Kidney (tissue), 13 donors: ENCODE measurements at regions not wholly inside any gene's neighbourhood (a gene's known extent, or its start where the extent isn't known, plus 50 kb on each side); places are given as distances from the start of the nearest gene placed in this dataset.

Source experiments
- DNase-seq, 5 donors: peaks; one replicate each; pipeline ENCODE4 v3.0.0-alpha.2; 2013 to 2020
- FAIRE-seq: peaks from 2 replicates; lab custom pipeline; 2012; peaks lifted over from hg19 to GRCh38; lab: Jason Lieb, UNC
- H3K27ac ChIP-seq, 2 donors: one replicate each; pipeline ENCODE4 v1.7.0; 2013; ENCODE audit warnings: low read depth in 2 of 2, low read length in 2 of 2, inconsistent platforms in 1 of 2
- H3K27me3 ChIP-seq: one replicate; pipeline ENCODE4 v1.7.1; 2013; ENCODE audit warnings: low read length, inconsistent platforms; ENCODE audit not compliant: control insufficient read depth, insufficient read depth
- H3K36me3 ChIP-seq, 3 donors: one replicate each; pipeline versions ENCODE4 v1.7.0 to v1.7.1; 2013; ENCODE audit warnings: low read length in 3 of 3, control low read depth in 1 of 3, inconsistent platforms in 1 of 3; ENCODE audit not compliant: insufficient read depth in 3 of 3, control insufficient read depth in 2 of 3
- H3K4me1 ChIP-seq, 3 donors: one replicate each; pipeline versions ENCODE4 v1.7.0 to v1.7.1; 2013; ENCODE audit warnings: low read length in 3 of 3, inconsistent platforms in 1 of 3, low read depth in 1 of 3; ENCODE audit not compliant: control insufficient read depth in 2 of 3, insufficient read depth in 2 of 3
- H3K4me3 ChIP-seq, 3 donors: one replicate each; pipeline versions ENCODE4 v1.7.0 to v1.8.1; 2013; ENCODE audit warnings: low read length in 3 of 3, control low read depth in 1 of 3, inconsistent platforms in 1 of 3
- H3K9ac ChIP-seq, 3 donors: one replicate each; pipeline versions ENCODE4 v1.7.0 to v1.7.1; 2013; ENCODE audit warnings: low read length in 3 of 3, control low read depth in 1 of 3, inconsistent platforms in 1 of 3
- H3K9me3 ChIP-seq, 3 donors: one replicate each; pipeline versions ENCODE4 v1.7.0 to v1.7.1; 2013; ENCODE audit warnings: low read length in 3 of 3, control low read depth in 1 of 3, inconsistent platforms in 1 of 3; ENCODE audit not compliant: control insufficient read depth in 2 of 3, insufficient read depth in 1 of 3
- CTCF ChIP-seq: IDR thresholded peaks from 3 replicates; pipeline ENCODE4 v1.5.1; 2012; ENCODE audit warnings: mild to moderate bottlenecking, moderate library complexity, borderline replicate concordance; ENCODE audit not compliant: insufficient read depth; ENCODE audit errors: extremely low read depth
- intact Hi-C: fragments of 100-400 bp; cut with DNase I; formaldehyde crosslinking; loops from one replicate; pipeline ENCODE4 v1.11.1; 2022
- donor health status: control.
- donor health status: control.
- donor health status: control.
- donor health status: control.
- donor health status: control.
- donor health status: DM: yes; HTN: yes; CAD: no.
- donor health status: Normal renal cell carcinoma (clear cell type).

DNA sequence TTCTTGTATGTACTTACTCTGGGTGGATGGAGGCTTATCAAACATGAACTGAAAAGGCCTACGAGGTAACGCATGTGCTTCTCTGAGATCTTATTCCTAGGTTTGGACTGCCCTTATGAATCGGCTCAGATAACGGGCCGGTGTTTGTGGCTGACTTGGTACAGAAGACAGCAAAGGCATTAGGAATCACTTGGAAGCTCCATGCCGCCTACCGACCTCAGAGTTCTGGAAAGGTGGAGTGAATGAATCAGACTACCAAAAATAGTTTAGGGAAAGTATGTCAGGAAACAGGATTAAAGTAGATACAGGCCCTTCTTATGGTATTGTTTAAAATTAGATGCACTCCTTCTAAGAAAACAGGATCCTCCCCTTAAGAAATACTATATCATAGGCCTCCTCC lies 172.4 kb upstream of the PCDH9 start:
- intact Hi-C loops, result no loop called here
- H3K9me3 ChIP-seq, result no peaks in the 10 kb centered on the region
- FAIRE-seq, result no peak
- DNase-seq, result no peak
- H3K27ac ChIP-seq, result no peak overlapping the region
- no peak for TF ChIP-seq CTCF
- no peak overlapping the region for H3K9ac ChIP-seq
- no peak overlapping the region for H3K4me3 ChIP-seq
- no peaks in the 10 kb centered on the region for H3K36me3 ChIP-seq
- H3K4me1 ChIP-seq, result no peaks in the 10 kb centered on the region
- no peaks in the 10 kb centered on the region for H3K27me3 ChIP-seq

GRCh38 chr13:67395577-67395976 lies 165.4 kb upstream of the PCDH9 start:
- DNase-seq, result no peak
- Histone ChIP-seq H3K36me3 (no peaks in the 10 kb centered on the region), H3K27ac (no peak overlapping the region), H3K4me3 (no peak overlapping the region), H3K9me3 (no peaks in the 10 kb centered on the region), H3K4me1 (no peaks in the 10 kb centered on the region), H3K27me3 (no peaks in the 10 kb centered on the region), H3K9ac (no peak overlapping the region)
- intact Hi-C loops, result no loop called here
- TF ChIP-seq CTCF, result no peak
- no peak for FAIRE-seq

GRCh38 chr13:67392014-67392413 lies 161.9 kb upstream of the PCDH9 start:
- Histone ChIP-seq H3K4me3 (no peak overlapping the region), H3K27ac (no peak overlapping the region), H3K9me3 (no peaks in the 10 kb centered on the region), H3K4me1 (no peaks in the 10 kb centered on the region), H3K27me3 (no peaks in the 10 kb centered on the region), H3K36me3 (no peaks in the 10 kb centered on the region), H3K9ac (no peak overlapping the region)
- FAIRE-seq (no peak), DNase-seq (no peak)
- intact Hi-C loops, result no loop called here
- TF ChIP-seq CTCF, result no peak

- DNase-seq (peak in 2 of 5 donors; percentile 6 to 34), FAIRE-seq (no peak)
- Histone ChIP-seq H3K36me3 (no peaks in the 10 kb centered on the region), H3K27me3 (no peaks in the 10 kb centered on the region), H3K9ac (no peak overlapping the region), H3K4me3 (no peak overlapping the region), H3K9me3 (no peaks in the 10 kb centered on the region), H3K27ac (no peak overlapping the region), H3K4me1 (no peaks in the 10 kb centered on the region)
- intact Hi-C loops, result no loop called here
- no peak for TF ChIP-seq CTCF
Observed at GRCh38 chr13:67390462-67391086, 160.4 kb upstream of the PCDH9 start.
